Femur (tissue), 1 donor: ENCODE measurements at regions not wholly inside any gene's neighbourhood (a gene's known extent, or its start where the extent isn't known, plus 50 kb on each side); places are given as distances from the start of the nearest gene placed in this dataset.

Source experiments
- DNase-seq: peaks from one replicate; pipeline ENCODE4 v3.0.0-alpha.2; 2017

DNA sequence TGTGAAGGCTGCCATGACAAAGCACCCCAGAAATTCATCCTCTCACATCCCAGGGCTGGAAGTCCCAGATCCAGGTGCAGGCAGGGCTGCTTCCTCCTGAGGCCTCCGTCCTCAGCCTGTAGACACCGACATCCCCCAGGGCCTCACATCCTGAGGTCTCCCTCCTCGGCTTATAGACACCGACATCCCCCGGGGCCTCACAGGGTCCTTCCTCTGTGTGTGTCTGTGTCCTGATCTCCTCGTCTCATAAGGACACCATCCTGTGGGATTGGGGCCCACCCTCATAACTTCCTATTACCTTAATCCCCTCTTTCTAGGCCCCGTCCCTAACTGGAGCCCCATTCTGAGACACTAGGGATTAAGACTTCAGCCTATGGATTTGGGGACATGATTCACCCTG lies 92.0 kb upstream of the SNTG2 start:
- DNase-seq = no peak

DNA sequence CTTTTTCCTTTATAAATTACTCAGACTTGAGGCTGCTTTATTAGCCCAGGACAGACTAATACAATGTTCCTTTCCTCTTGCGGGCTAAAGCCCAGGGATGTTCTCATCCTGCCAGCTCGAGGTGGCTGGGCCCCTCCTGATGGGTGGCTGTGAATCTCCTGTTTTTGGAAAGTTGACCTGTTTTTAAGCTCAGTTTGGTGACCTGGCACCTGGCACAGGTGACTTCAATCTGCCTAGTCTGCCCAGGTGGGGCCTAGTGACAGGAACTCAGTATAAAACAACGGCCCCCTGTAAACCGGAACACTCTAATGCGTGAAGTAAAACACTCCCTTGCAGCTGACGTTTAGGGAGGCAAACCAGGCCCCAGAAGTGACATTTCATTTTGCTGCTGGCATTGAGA lies 92.7 kb upstream of the SNTG2 start:
- no peak for DNase-seq

DNA sequence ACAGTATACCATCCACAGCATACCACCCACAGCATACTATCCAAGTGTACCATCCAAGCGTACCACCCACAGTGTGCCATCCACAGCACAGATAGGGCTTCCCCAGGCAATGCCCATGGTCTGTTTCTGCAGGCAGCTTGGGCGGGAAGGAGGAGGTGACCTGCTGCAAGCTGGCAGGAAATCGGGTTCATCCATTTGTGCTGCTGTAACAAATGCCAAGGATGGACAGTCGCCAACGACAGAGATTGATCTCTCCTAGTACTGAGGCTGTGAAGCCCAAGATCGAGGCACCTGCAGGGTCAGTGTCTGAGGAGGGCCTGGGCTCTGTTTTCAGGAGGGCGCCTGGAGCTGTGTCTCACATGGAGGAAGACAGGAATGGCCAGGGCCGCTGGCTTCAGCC lies 93.6 kb upstream of the SNTG2 start:
- DNase-seq = no peak

DNA sequence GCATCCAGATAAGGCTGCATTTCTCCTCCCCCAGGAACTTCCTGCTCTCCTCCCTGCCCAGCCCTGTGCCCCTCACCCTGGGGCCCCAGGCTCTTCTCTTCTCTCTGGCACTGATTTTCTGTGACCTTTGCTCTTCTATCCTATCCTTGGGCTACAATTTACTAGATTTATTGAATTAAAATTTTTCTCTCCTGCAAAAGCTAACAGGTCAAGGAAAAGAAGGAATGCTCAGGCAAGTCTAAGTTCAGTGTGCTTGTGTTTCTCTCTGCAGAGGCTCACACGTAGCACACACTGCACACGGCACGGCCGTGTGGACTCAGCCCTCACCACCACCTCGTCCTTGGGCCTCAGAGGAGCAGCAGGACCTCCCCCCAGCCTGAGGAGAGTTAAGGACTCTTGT lies 94.2 kb upstream of the SNTG2 start:
- DNase-seq = no peak

DNA sequence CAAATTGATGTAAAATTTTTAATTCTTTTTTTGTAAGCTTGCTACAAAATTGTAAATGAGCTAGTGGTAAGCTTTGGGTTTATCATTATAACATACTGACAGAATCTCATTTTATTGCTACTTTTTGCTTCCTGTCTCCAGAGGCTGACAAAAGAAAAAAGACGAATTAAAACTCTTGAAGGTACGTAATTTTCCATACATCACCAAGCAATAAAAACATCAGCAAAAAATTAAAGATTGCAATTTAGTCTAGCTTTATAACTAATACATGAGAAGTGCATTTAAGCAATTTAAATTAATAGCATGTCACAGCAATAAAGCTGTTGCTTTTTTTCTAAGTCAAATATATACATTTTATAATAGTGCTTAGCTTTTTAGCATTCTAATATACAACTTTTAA lies 94.6 kb upstream of the SNTG2 start:
- DNase-seq = no peak

DNA sequence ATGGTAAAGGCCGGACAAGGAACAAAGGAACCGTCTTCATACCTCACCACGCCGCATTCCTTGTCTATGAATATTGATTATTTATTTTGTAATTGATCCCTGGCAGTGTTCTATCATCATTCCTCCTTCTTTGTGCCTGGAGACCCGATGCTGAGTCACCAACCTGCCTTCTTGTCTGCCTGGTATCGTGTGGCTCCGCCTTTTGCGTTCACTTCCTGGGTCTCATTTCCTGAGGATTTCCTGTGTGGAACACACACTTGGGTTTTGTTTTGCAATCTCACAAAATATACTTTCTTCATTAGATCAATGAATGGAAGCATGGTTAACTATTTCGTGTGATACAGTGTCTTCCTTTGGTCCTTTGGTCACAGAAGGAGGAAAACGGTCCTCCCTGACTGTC lies 95.5 kb upstream of the SNTG2 start:
- DNase-seq = no peak

DNA sequence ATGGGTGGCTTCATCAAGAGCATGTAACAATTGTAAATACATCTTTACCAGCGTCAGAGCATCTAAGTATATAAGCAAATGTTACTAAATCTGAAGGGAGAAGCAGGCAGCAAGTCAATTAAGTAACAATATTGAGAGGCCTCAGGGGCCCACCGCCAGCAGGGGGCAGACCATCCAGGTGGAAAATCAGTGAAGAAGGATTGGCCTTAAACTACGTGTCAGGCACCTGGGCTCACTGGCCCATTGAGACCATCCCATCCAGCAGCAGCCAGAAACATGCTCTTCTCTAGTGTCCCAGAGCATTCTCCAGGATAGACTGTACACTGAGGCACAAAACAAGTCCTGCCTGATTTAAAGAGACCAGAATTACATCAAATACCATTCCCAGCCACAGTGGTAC lies 96.2 kb upstream of the SNTG2 start:
- DNase-seq = no peak

DNA sequence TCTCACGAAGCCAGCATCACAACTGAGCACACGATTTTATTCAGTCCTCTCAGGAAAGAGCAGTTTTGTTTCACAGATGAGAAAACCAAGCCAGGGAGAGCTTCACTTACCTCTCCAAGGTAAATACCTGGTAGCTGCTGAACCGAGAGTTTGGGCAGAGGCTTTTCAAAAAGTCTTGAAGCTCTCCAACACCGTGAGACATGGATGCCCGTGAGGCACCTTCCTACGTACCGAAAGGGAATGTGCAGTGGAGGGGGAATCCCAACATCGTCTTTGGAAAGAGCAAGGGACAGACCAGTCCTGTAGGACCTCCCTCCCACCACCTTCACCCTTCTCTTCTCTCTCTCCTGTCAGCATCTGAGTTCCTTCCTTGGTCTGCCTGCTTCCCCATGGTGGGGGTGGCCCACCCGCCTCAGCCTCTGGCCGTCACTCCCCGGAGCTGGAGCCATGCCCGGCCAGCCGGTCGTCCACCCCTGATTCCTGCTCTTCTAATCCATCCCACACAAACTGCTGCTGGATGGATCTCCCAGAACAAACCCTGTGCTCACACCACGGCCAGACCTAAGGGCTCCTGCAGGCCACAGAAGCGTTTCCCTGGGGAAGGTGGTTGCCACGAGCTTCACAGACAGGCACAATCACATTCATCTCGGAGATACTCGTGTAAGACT lies 97.3 kb upstream of the SNTG2 start:
- no peak for DNase-seq

DNA sequence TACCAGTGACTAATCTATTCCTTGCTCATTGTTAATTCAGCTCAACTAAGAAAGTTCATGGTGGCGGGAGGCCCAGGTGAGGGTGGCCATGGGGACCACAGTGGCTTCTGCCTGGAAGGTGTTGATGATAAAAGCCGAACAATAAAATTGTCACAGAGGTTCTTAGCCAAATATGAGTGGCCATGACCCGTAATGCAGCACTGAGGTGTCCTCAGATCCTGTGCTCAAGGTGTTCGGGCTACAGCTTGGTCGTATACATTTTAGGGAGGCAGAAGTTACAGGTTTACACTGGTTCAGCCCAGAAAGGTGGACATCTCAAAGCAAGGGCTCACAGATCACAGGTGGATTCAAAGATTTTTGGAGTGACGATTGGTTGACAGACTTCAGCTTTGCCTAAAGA lies 98.5 kb upstream of the SNTG2 start:
- DNase-seq = no peak

DNA sequence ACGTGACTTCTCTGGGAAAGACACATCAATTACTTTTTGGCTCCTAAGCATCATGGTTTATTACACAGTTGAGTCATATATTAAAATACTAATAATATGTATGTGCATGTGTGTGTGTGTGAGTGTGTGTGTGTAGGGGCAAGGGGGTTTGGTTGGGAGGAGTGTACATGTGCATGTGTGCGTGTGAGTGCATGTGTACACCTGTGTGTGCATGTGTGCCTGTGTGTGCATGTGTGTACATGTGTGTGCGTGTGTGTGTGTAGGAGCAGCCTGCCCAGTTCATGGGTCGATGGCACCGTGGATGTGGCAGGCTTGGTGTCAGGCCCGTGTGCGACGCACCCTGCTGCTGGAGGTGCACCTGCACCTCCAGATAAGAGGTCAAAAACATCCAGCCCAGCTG lies 99.0 kb upstream of the SNTG2 start:
- no peak for DNase-seq

DNA sequence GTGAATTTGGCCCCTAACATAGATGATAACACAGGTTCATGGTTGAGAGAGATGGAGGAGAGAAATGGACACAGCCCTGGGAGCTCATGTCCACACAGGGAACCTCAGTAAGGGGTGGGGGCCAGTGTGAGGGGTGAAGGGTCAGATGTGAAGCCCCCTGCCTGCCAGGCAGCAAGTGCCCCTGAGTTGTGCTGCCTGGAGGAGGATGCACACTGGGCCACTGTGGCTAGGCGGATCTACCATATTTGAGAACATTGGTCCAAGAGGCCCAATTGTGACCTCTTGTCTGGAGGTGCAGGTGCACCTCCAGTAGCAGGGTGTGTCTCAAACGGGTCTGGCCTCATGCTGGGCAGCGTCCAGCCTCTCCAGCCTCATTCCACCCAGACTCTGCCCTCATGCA lies 99.6 kb upstream of the SNTG2 start:
- DNase-seq = no peak

DNA sequence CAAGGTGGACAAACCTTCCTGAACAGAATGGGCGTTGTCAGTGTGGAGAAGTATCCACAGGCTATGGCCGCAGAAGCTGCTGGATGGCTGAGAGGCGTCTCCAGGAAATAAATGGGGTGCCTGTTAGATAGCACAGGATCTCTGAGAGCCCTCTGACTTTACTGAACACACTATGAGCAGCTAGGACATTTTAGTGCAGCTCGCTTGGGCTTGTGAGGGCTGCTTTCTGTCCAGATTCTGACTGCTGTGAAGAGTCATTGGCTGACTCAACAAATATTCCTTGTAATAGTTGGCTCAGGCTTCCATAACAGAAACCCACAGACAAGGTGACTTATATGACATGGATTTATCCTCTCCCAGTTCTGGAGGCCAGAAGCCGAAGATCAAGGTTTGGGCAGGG lies 100.2 kb upstream of the SNTG2 start:
- DNase-seq = no peak

DNA sequence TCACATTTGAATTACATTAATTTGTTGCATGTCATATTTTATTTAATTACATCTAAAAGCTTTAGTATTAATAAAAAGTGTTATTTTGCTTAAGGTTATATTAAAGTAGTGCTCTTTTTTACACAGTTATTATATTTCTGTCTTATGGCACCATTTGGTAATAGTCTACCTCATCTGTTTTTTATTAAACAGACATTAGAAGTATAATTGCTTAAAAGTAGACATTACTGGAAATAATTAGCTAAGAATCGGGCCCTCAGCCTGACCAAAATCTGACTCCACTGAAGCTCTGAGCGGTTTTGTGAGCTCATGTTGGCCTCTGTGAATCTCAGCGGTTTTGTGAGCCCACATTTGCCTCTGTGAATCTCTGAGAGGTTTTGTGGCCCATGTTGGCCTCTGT lies 102.5 kb upstream of the SNTG2 start:
- DNase-seq = no peak

DNA sequence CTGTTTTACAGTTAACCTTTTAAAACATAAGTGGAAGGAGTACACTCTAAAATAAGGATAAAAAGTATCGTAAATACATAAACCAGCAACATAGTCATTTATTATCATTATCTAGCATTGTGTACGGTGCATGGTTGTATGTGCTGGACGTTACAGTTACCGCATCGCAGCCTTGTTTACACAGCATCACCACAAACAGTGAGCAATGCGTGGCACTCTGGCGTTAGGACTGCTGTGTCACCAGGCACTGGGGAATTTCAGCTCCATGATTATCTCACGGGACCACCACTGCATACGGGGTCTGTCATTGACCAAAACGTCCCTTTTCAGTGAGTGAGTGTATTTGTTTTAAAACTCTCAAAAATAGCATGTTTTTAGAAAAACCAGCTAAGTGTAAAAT lies 103.0 kb upstream of the SNTG2 start:
- no peak for DNase-seq

DNA sequence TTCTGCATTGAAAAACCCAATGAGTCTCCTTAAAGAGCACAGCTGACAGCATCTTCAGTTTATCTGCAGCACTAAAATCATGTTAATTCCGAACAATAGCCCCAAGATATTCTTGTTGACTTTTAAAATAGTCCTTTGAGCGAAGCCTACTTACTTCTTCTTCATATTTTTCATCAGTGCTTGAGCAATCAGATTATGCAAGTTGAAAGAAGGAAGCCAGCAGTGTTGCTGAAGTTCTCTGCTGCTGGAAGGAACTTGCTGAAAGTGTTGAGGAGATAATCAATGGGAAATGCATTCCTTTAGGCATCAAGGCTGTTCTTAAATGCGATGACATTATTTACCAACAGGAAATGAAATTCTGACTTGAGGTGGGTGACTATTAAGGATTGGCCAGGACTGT lies 105.9 kb upstream of the SNTG2 start:
- DNase-seq = no peak

DNA sequence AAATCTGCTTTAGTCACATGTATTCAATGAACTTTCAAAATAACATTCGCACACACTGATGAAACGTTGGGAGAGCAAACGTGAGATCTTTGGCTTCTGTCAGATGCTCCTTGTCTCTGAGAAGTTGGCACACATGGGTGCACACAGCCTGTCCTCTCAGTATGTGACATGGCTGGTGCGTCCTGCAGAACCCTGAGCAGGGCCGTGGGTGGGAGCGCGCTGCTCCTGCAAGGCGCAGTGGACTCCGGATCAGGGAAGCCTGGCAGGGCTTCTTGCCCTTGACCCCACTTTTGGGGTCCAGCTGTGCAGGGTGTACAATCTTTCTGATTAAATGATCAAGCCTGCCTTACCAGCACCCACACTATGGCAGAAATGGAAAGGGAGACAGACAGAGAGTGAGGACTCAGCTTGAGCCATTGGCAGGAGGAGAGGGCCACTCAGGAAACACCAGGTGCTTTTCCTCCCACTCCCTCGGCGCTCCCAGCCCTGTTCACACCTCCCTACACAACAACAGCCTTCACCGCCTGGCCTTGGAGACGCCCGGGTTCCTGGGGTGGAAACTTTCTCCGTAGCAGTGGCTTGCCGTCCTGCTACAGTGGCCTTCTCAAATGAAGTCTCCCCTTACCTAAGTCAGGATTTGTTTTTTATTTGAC lies 108.4 kb upstream of the SNTG2 start:
- DNase-seq = no peak

DNA sequence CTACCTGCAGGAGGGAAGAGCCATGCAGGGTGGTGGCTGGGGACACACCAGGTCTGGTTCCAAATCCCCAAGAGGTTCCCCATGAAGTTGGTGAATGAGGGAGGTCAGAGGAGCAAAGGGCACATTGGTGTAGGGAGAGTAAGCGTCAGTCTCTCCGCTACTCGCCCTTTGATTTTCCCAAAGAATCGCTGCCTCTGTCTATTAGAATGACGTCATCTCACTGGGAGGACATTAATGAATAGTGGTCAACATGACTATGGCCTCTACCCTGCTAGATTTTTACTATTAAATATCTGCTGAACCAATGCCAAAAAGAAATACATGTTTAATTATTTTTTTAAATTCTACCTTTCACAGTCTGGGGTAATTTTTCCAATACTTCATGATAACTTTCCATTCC lies 109.6 kb upstream of the SNTG2 start:
- DNase-seq = no peak

DNA sequence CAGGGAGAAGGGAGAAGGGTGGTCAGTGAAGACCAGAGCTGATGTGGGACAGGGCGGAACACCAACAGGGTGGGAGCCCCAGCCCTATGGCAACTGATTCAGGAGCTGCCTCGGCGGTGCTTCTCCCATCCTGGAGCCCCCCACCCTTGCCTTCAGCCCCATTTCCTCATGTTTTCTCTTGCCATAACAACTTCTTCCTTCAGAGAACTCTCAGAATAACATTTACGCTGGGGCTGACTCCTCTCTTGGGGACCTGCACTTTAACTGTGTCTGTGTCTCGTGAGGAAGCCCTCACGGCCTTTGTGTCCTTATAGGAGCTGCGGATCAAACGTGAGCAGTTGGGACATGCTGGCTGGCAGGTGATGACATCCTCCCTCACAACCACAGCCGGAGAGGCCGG lies 116.4 kb upstream of the SNTG2 start:
- no peak for DNase-seq

DNA sequence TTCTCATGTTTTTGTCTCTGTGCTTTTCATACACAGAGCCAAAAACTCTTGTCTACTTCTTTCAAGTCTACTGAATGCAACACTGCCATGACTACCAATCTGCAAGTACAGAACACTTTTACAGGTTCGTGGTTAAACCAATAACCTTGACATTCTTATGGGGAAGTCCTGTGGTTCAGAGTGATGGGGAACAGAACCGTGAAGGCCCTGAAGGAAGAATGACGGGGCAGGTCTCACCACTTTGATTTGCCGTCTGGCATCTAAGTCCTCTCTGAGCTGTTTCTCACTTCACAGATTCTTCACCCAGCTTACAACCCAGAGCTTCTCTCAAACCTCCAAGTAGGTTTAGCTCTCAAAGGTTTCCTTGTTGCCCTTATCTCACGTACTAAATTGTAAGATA lies 117.5 kb upstream of the SNTG2 start:
- no peak for DNase-seq

DNA sequence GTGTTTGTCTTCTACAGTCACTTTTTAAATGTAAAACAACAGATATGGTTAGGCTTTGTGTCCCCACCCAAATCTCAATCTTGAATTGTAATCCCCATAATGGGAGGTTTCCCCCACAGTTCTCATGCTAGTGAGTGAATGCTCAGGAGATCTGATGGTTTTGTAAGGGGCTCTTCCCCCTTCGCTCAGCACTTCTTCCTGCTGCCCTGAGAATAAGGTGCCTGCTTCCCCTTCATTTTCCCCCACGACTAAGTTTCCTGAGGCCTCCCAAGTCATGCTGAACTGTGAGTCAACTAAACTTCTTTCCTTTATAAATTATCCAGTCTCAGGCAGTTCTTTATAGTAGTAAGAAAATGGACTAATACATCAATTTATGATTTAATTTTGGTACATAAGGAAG lies 118.0 kb upstream of the SNTG2 start:
- no peak for DNase-seq

DNA sequence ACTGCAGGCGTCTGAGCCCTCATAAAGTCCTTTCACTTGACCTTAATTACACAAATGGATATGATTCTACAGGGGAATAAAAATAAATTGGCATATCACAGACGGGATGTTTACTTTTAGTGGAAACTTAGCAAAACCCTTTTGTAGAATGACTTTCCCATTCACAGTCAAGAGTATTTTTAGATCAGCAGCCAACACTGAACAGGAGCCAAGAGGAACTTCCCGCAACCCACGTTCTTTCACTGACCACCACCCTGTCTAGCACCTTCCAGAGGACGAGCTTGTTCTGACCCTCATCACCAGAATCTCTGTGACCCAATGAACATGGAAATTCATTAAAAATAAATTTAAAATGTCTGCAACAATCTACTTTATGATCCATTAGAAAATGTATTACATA lies 119.0 kb upstream of the SNTG2 start:
- no peak for DNase-seq

DNA sequence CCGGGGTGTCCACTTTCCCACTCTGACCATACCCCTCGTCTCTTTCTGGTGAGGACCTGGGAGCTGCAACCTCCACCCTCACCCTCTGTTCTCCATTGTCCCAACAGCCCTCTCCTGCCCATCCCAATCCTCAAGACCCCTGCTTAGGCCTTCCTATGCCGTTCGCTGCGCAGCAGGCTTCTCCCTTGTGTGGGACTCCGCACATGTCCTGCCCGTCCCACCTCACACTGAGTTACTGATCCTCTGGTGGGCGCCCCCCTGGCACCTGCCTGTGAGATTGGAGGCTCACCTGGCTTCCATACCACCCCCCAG lies 119.5 kb upstream of the SNTG2 start:
- no peak for DNase-seq

DNA sequence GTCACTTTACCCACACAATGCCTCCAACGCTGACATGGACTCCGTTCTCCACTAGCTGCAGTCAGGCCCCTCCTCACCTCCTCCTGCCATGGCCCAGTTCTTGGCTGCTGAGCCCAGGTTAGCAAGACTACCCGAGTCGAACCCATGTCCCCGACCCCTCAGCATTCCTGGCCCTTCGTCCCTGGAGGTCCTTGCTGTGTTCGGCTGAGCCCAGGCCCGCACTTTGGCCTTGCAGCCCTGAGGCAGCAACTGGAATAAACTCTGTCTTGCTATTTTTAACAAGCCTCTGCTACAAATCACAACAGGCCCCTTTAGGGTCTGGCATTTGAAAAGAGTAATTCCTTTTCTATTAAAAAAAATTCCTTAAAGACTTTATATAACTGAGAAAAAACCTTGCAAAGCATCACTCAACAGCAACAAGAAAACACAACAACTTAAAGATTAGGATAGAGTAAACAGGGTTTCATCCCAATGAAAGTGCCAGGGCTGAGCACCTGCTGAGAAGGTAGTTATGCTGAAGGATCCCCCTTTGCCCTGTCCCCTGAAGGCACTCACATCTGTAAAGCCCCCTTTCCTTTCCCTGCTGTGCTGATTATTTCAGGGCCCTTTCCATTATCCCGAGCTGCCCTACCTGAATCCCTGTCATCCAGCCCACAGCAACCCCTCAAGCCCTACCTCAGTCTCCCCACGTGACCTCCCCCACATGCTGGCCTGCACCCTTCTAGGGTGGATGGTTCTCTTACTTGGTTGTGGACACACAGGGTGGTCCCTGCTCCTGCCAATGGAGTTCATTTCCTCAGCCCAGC lies 120.0 kb upstream of the SNTG2 start:
- no peak for DNase-seq

DNA sequence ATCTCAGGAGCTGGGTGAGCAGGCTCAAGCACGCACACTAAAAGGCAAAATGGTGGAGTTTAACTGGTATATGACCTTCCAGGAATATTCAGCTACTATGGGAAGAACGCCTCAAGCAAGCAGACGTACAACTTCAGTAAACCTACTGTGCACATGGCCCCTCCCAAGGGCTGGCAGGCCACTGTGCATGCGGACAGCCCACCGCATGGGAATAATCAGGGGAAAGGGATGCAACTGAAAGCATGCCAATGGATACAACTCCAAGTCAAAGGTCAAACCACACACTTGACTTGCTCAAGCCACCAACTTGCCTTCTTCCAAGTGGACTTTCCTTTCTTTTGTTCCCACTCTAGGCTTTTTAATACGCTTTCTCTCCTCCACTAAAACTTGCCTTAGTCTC lies 121.6 kb upstream of the SNTG2 start:
- no peak for DNase-seq

DNA sequence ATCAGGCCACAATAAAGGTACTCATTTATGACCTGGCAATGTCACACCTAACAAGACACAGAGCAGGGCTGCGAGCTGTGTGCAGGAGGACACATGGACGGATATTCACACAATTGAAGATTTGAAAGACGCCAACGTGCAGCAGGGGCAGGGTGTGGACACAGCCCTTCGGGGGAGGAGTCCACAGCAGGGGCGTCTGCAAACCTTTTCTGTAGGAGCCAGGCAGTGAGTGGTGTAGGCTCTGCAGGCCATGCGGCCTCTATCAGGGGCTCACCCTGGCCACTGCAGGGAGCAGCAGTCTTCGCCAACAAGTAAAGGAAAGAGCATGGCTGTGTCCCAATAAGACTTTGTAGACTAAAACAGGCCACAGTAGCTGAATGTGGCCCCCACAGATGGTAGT lies 125.7 kb upstream of the SNTG2 start:
- DNase-seq = no peak
